ENCODE measurements at regions not wholly inside any gene's neighbourhood (a gene's known extent, or its start where the extent isn't known, plus 50 kb on each side); places are given as distances from the start of the nearest gene placed in this dataset.

GRCh38 chr17:13283606-13284005 is 265.8 kb upstream of the ELAC2 start:
- H3K36me3 ChIP-seq: no peaks in the 10 kb centered on the region
- no peaks in the 10 kb centered on the region for H3K27me3 ChIP-seq
- TF ChIP-seq, protein P1, sequence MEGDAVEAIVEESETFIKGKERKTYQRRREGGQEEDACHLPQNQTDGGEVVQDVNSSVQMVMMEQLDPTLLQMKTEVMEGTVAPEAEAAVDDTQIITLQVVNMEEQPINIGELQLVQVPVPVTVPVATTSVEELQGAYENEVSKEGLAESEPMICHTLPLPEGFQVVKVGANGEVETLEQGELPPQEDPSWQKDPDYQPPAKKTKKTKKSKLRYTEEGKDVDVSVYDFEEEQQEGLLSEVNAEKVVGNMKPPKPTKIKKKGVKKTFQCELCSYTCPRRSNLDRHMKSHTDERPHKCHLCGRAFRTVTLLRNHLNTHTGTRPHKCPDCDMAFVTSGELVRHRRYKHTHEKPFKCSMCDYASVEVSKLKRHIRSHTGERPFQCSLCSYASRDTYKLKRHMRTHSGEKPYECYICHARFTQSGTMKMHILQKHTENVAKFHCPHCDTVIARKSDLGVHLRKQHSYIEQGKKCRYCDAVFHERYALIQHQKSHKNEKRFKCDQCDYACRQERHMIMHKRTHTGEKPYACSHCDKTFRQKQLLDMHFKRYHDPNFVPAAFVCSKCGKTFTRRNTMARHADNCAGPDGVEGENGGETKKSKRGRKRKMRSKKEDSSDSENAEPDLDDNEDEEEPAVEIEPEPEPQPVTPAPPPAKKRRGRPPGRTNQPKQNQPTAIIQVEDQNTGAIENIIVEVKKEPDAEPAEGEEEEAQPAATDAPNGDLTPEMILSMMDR (IDR thresholded peaks at IDR 0.05): no peak
- no peak overlapping the region for H3K4me3 ChIP-seq
- no peaks in the 10 kb centered on the region for H3K4me1 ChIP-seq
- no peak overlapping the region for H3K27ac ChIP-seq
- H3K9me3 ChIP-seq: no peaks in the 10 kb centered on the region
- DNase-seq (ENCODE audit: low spot score): no peak

- no peak for DNase-seq (ENCODE audit: low spot score)
- Histone ChIP-seq H3K9me3 (no peaks in the 10 kb centered on the region), H3K36me3 (no peaks in the 10 kb centered on the region), H3K27ac (no peak overlapping the region), H3K4me3 (no peak overlapping the region), H3K4me1 (no peaks in the 10 kb centered on the region), H3K27me3 (no peaks in the 10 kb centered on the region)
- TF ChIP-seq, protein P1 (IDR thresholded peaks at IDR 0.05): no peak
Measured at GRCh38 chr17:13281626-13282025, 263.8 kb upstream of the ELAC2 start.

DNA sequence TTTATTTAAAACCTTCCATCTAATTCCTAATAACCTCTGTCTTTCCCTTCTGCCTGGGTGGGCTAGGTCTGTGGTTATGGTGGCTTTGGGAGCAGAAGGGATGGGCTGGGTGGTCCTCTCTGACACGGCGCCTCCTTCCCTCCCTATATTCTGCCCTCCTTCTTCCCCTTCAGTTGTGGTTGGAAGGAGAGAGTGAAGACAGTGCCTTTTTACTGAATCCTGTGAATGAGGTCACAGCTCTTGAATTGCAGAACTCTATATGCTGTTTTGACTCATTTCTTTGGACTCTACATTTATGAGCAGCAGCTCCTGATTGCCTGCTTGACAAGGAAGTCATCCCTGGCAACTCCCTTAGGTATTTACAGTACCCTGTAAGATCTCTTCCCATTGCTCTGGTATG is 256.0 kb upstream of the ELAC2 start:
- no peaks in the 10 kb centered on the region for H3K27me3 ChIP-seq
- no peak overlapping the region for H3K4me3 ChIP-seq
- no peak for DNase-seq (ENCODE audit: low spot score)
- TF ChIP-seq, protein P1 (IDR thresholded peaks at IDR 0.05): no peak
- no peaks in the 10 kb centered on the region for H3K9me3 ChIP-seq
- no peaks in the 10 kb centered on the region for H3K36me3 ChIP-seq
- H3K4me1 ChIP-seq: no peaks in the 10 kb centered on the region
- H3K27ac ChIP-seq: no peak overlapping the region

GRCh38 chr17:13272296-13272695 is 254.5 kb upstream of the ELAC2 start:
- Histone ChIP-seq H3K27me3 (no peaks in the 10 kb centered on the region), H3K27ac (no peak overlapping the region), H3K4me3 (no peak overlapping the region), H3K36me3 (no peaks in the 10 kb centered on the region), H3K4me1 (no peaks in the 10 kb centered on the region), H3K9me3 (no peaks in the 10 kb centered on the region)
- DNase-seq (ENCODE audit: low spot score): no peak
- TF ChIP-seq, protein P1 (IDR thresholded peaks at IDR 0.05): no peak

DNA sequence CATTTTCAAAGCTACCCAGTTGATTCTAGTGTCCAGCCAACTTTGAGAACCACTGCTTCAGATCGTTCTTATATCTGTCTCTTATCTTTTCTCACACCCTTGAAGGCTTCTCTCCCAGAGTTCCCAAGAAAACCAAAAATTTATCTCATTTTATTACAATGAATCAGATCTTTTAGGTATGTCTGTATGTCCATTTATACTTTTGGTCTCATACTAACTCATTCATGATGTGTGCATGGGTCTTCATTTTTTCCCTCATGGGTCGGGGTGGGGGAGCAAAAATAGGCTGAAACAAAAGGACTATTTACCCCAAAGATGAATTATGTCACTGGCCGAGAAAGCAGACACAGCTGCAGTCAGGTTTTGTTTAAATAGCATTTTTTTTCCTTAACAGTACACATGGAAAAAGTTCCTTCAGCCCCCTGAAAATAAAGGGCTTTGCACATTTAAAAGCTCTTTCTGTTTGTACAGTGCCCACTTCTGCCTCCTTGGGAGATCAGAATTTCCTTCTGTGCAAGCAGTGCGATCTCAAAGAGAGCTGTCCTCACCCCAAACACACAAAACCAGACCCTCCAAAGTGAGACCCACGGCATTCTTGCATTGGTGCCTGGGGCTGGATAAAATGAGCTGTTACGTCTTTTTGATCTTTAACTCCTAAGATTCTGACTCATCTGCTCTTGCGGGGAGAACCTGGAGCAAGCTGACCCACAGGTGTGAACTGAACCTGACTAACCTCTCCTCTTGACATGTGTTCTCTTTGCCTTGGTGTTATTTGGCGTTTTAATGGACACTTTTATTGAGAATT is 251.2 kb upstream of the ELAC2 start:
- Histone ChIP-seq H3K27ac (no peak overlapping the region), H3K9me3 (no peaks in the 10 kb centered on the region), H3K36me3 (no peaks in the 10 kb centered on the region), H3K27me3 (no peaks in the 10 kb centered on the region), H3K4me1 (no peaks in the 10 kb centered on the region), H3K4me3 (no peak overlapping the region)
- TF ChIP-seq, protein P1 (IDR thresholded peaks at IDR 0.05): no peak
- no peak for DNase-seq (ENCODE audit: low spot score)

DNA sequence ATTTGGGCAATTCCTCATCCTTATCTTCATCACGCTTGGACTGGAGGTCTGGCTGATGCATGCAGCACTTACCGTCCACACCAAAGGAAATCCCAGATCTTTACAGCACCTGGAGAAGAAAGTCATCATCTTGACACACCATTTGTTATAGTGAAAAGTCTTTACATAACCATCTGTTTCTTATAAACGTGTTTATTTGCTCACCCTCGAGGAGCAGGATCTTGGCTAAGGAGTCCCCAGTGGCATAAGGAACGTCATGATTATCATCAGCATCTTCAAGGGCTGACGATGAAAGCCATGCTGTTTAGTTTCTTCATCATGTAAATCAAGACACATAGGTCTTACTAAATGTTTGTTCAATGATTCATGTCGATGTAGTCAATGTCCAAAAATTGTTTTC is 248.8 kb upstream of the ELAC2 start:
- Histone ChIP-seq H3K9me3 (no peaks in the 10 kb centered on the region), H3K36me3 (no peaks in the 10 kb centered on the region), H3K27ac (no peak overlapping the region), H3K27me3 (no peaks in the 10 kb centered on the region), H3K4me3 (no peak overlapping the region), H3K4me1 (no peaks in the 10 kb centered on the region)
- DNase-seq (ENCODE audit: low spot score): no peak
- TF ChIP-seq, protein P1 (IDR thresholded peaks at IDR 0.05): no peak

All from right atrium auricular region (tissue), 2 donors.